ENCODE measurements at regions not wholly inside any gene's neighbourhood (a gene's known extent, or its start where the extent isn't known, plus 50 kb on each side); places are given as distances from the start of the nearest gene placed in this dataset.
"Not testable (repeated sequence)": the region's sequence is repeated elsewhere in the genome, so short reads cannot be mapped to it uniquely, and the experiment has no call there.

DNA sequence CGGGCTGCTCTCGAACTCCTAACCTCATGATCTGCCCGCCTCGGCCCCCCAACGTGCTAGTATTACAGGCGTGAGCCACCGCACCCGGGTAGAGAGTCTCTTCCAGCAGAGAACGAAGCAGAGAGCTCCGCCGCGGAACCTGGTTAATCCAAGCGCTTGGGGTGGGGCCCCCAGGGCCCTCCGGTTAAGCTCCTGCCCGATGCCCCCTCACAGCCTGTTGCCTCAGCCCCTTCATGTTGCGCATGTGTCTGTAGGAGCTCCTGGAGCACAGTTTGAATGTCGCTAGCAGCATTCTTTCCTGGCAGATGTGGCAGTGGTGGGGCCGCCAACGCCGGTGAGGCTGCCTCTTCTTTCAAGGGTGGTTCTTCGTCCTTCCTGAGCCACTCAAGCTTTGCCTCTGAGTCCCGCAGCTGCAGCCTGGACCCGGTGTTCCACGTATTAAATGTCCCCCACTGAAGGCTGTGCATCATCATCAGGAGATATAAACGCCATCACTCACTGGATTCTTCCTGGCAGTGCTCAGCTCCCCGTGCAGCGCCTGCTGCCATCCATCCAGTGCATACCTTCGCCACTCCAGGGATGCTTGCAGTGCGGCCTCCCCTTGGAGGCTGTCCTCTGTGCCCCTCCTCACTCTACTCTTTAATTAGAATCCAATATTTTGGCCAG, 1919.3 kb downstream of the PCDH9 start:
- H3K27ac ChIP-seq: no peak overlapping the region
- TF ChIP-seq CTCF (IDR thresholded peaks at IDR 0.05): no peak
- no peak for TF ChIP-seq ZFX (IDR thresholded peaks at IDR 0.05; ENCODE audit: borderline replicate concordance)

DNA sequence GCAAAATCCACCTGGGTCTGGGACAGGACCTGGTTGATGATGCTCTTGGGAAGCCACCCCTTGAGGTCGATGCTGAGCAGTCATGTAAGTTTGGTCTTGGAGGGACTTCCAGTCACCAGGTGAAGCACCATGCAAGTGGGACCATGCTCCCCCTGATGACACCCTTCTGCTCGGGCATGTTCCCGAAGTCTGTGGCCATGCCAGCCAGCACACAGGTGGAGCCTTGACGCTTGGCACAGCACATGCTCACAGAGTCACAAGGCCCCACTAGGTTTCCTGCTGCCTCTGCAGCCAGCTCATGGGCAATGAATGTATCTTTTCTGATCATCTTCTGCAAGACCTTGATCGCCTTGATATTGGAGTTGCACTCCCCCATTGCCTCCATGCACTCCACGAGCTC, 1920.2 kb downstream of the PCDH9 start:
- no peak overlapping the region for H3K27ac ChIP-seq
- TF ChIP-seq CTCF (IDR thresholded peaks at IDR 0.05) (no peak), ZFX (IDR thresholded peaks at IDR 0.05; ENCODE audit: borderline replicate concordance) (no peak)

GRCh38 chr13:65308729-65309128, 1921.4 kb downstream of the PCDH9 start:
- H3K27ac ChIP-seq: not testable (repeated sequence)

- TF ChIP-seq ZFX (IDR thresholded peaks at IDR 0.05; ENCODE audit: borderline replicate concordance) (no peak), CTCF (IDR thresholded peaks at IDR 0.05) (no peak)
- H3K27ac ChIP-seq: no peak overlapping the region
Observed at GRCh38 chr13:65307056-65307455, 1923.1 kb downstream of the PCDH9 start.

- H3K27ac ChIP-seq: no peak overlapping the region
- no peak for TF ChIP-seq ZFX (IDR thresholded peaks at IDR 0.05; ENCODE audit: borderline replicate concordance)
- TF ChIP-seq CTCF (IDR thresholded peaks at IDR 0.05): no peak
Observed at GRCh38 chr13:65302691-65303090, 1927.4 kb downstream of the PCDH9 start.

DNA sequence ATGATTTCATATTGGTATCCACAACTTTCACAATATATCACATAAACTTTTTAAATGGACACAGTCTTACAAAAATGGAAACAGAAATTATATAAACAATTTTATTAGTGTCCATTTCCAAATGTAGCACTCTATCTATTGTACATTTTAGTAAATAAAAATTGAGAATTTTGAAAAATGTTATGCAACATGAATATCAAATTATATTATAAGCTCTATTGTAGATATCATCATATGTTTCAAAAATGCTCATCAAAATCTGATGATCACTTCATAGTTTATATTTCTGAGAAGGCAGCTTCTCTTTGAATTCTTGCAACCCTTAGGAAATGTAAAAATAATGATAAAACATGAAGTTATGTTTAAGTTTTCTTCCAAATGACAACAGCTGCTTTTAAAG, 1928.6 kb downstream of the PCDH9 start:
- TF ChIP-seq CTCF (IDR thresholded peaks at IDR 0.05): no peak
- no peak for TF ChIP-seq ZFX (IDR thresholded peaks at IDR 0.05; ENCODE audit: borderline replicate concordance)

GRCh38 chr13:65300220-65300619, 1929.9 kb downstream of the PCDH9 start:
- no peak overlapping the region for H3K27ac ChIP-seq
- TF ChIP-seq ZFX (IDR thresholded peaks at IDR 0.05; ENCODE audit: borderline replicate concordance) (no peak), CTCF (IDR thresholded peaks at IDR 0.05) (no peak)

More for the DNA sequence above, 1928.6 kb downstream of the PCDH9 start:
- H3K27ac ChIP-seq: no peak overlapping the region

All from 22Rv1 (cell line).